Ovary (tissue), 3 donors: ENCODE measurements at regions not wholly inside any gene's neighbourhood (a gene's known extent, or its start where the extent isn't known, plus 50 kb on each side); places are given as distances from the start of the nearest gene placed in this dataset.

Experiments used
- CTCF ChIP-seq, 3 donors: fragments of 450-650 bp in 2 of 3; fragments of 200-600 bp in 1 of 3; IDR thresholded peaks; one replicate each; pipeline versions ENCODE4 v1.5.1 to v1.8.0; 2016 to 2022; ENCODE audit warnings: antibody characterized with exemption in 3 of 3, mild to moderate bottlenecking in 1 of 3
- EP300 ChIP-seq: sonication (generic); formaldehyde crosslinking; IDR thresholded peaks from one replicate; pipeline ENCODE4 v1.6.1; 2017; ENCODE audit warnings: antibody characterized with exemption
- donor health status: DM: no; HTN: no; CAD: no.

GRCh38 chr2:6617794-6618193 is 247.9 kb downstream of the CMPK2 start:
- TF ChIP-seq EP300 (no peak), CTCF (IDR thresholded peaks at IDR 0.05) (no peak)
